ENCODE measurements at regions not wholly inside any gene's neighbourhood (a gene's known extent, or its start where the extent isn't known, plus 50 kb on each side); places are given as distances from the start of the nearest gene placed in this dataset.

- TF ChIP-seq CTCF (IDR thresholded peaks at IDR 0.05; ENCODE audit: borderline replicate concordance, insufficient read depth, low read depth, low read length): no peak
- no peak overlapping the region for H3K4me3 ChIP-seq (ENCODE audit: low read depth, low read length)
These were observed 309.0 kb downstream of the RDH14 start for GRCh38 chr2:18251486-18251885.

- H3K4me3 ChIP-seq (ENCODE audit: low read depth, low read length): no peak overlapping the region
- no peak for TF ChIP-seq CTCF (IDR thresholded peaks at IDR 0.05; ENCODE audit: borderline replicate concordance, insufficient read depth, low read depth, low read length)
These were observed 313.0 kb downstream of the RDH14 start for GRCh38 chr2:18247282-18248110.

GRCh38 chr2:18245375-18245774 lies 315.1 kb downstream of the RDH14 start:
- no peak for TF ChIP-seq CTCF (IDR thresholded peaks at IDR 0.05; ENCODE audit: borderline replicate concordance, insufficient read depth, low read depth, low read length)
- H3K4me3 ChIP-seq (ENCODE audit: low read depth, low read length): no peak overlapping the region

GRCh38 chr2:18244845-18245244 lies 315.6 kb downstream of the RDH14 start:
- no peak for TF ChIP-seq CTCF (IDR thresholded peaks at IDR 0.05; ENCODE audit: borderline replicate concordance, insufficient read depth, low read depth, low read length)
- H3K4me3 ChIP-seq (ENCODE audit: low read depth, low read length): no peak overlapping the region

- H3K4me3 ChIP-seq (ENCODE audit: low read depth, low read length): no peak overlapping the region
- TF ChIP-seq CTCF (IDR thresholded peaks at IDR 0.05; ENCODE audit: borderline replicate concordance, insufficient read depth, low read depth, low read length): no peak
These were observed 316.6 kb downstream of the RDH14 start for GRCh38 chr2:18243816-18244215.

GRCh38 chr2:18242716-18243115 lies 317.7 kb downstream of the RDH14 start:
- TF ChIP-seq CTCF (IDR thresholded peaks at IDR 0.05; ENCODE audit: borderline replicate concordance, insufficient read depth, low read depth, low read length): no peak
- no peak overlapping the region for H3K4me3 ChIP-seq (ENCODE audit: low read depth, low read length)

- no peak overlapping the region for H3K4me3 ChIP-seq (ENCODE audit: low read depth, low read length)
- no peak for TF ChIP-seq CTCF (IDR thresholded peaks at IDR 0.05; ENCODE audit: borderline replicate concordance, insufficient read depth, low read depth, low read length)
These were observed 322.2 kb downstream of the RDH14 start for GRCh38 chr2:18238209-18238608.

All from GM12875 (cell line).